ENCODE measurements at regions not wholly inside any gene's neighbourhood (a gene's known extent, or its start where the extent isn't known, plus 50 kb on each side); places are given as distances from the start of the nearest gene placed in this dataset.

DNA sequence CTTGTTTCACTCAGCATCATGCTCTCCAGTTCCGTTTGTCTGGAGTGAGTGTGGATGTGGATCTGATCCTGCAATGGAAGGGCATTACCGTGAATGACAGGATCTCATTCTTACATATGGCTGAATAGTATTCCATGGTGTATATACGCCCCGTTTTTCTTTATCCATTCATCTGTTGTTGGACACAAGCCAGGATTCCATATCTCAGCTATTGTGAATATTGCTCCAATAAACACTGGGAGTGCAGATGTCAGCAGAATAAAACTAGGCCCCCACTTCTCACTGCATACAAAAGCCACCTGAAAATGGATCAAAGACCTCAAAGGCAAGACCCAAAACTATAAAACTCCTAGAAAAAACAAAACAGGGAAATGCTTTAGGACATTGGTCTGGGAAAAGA, 120.3 kb upstream of the TMPRSS2 start:
- TF ChIP-seq, protein P1, sequence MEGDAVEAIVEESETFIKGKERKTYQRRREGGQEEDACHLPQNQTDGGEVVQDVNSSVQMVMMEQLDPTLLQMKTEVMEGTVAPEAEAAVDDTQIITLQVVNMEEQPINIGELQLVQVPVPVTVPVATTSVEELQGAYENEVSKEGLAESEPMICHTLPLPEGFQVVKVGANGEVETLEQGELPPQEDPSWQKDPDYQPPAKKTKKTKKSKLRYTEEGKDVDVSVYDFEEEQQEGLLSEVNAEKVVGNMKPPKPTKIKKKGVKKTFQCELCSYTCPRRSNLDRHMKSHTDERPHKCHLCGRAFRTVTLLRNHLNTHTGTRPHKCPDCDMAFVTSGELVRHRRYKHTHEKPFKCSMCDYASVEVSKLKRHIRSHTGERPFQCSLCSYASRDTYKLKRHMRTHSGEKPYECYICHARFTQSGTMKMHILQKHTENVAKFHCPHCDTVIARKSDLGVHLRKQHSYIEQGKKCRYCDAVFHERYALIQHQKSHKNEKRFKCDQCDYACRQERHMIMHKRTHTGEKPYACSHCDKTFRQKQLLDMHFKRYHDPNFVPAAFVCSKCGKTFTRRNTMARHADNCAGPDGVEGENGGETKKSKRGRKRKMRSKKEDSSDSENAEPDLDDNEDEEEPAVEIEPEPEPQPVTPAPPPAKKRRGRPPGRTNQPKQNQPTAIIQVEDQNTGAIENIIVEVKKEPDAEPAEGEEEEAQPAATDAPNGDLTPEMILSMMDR (conservative IDR thresholded peaks at IDR 0.05 in 1 of 2, IDR thresholded peaks at IDR 0.05 in 1 of 2; ENCODE audit: low read depth in 1 of 2, low read length in 2 of 2), result no peak
- TF ChIP-seq EZH2 (IDR thresholded peaks at IDR 0.05; ENCODE audit: low read length, missing control alignments), result no peak

Data from fibroblast of lung (primary cell).